GM19043 (cell line): ENCODE measurements at regions not wholly inside any gene's neighbourhood (a gene's known extent, or its start where the extent isn't known, plus 50 kb on each side); places are given as distances from the start of the nearest gene placed in this dataset.
"Not testable (repeated sequence)": the region's sequence is repeated elsewhere in the genome, so short reads cannot be mapped to it uniquely, and the experiment has no call there.

ENCODE experiments used
- ATAC-seq: cut with Tn5 transposase; IDR thresholded peaks from one replicate; pipeline ENCODE4 v1.9.1; 2021; ENCODE audit warnings: low read depth; ENCODE audit not compliant: unreplicated experiment

- ATAC-seq = no peak
Observed at GRCh38 chrX:65610481-65610880, 57.0 kb upstream of the MSN start.

GRCh38 chrX:65610040-65610439 is 57.4 kb upstream of the MSN start:
- ATAC-seq = no peak

GRCh38 chrX:65609237-65609636 is 58.2 kb upstream of the MSN start:
- no peak for ATAC-seq

GRCh38 chrX:65608026-65608425 is 59.4 kb upstream of the MSN start:
- ATAC-seq = no peak

GRCh38 chrX:65607070-65607742 is 60.2 kb upstream of the MSN start:
- ATAC-seq = peak; percentile 74

- ATAC-seq = no peak
Observed at GRCh38 chrX:65602221-65602560, 65.3 kb upstream of the MSN start.

GRCh38 chrX:65601530-65602220 is 65.8 kb upstream of the MSN start:
- ATAC-seq = no peak

GRCh38 chrX:65601126-65601525 is 66.3 kb upstream of the MSN start:
- ATAC-seq = no peak

GRCh38 chrX:65600106-65600505 is 65.5 kb upstream of the LAS1L start:
- no peak for ATAC-seq

- no peak for ATAC-seq
Observed at GRCh38 chrX:65598559-65599147, 64.1 kb upstream of the LAS1L start.

GRCh38 chrX:65596270-65597034 is 61.9 kb upstream of the LAS1L start:
- ATAC-seq = peak; percentile 59

- ATAC-seq = peak; percentile 75
Observed at GRCh38 chrX:65595460-65595876, 60.9 kb upstream of the LAS1L start.

- no peak for ATAC-seq
Observed at GRCh38 chrX:65591206-65591605, 56.6 kb upstream of the LAS1L start.

GRCh38 chrX:65589304-65589703 is 54.7 kb upstream of the LAS1L start:
- no peak for ATAC-seq

GRCh38 chrX:65588795-65589194 is 54.2 kb upstream of the LAS1L start:
- no peak for ATAC-seq

GRCh38 chrX:65587616-65588526 is 53.3 kb upstream of the LAS1L start:
- ATAC-seq = no peak

- no peak for ATAC-seq
Observed at GRCh38 chrX:65586491-65586890, 51.9 kb upstream of the LAS1L start.

GRCh38 chrX:65585226-65585625 is 50.6 kb upstream of the LAS1L start:
- ATAC-seq = not testable (repeated sequence)
